HG03460 (cell line): ENCODE measurements at regions not wholly inside any gene's neighbourhood (a gene's known extent, or its start where the extent isn't known, plus 50 kb on each side); places are given as distances from the start of the nearest gene placed in this dataset.

Experiments used
- ATAC-seq: cut with Tn5 transposase; IDR thresholded peaks from one replicate; pipeline ENCODE4 v1.9.1; 2021; ENCODE audit not compliant: unreplicated experiment

DNA sequence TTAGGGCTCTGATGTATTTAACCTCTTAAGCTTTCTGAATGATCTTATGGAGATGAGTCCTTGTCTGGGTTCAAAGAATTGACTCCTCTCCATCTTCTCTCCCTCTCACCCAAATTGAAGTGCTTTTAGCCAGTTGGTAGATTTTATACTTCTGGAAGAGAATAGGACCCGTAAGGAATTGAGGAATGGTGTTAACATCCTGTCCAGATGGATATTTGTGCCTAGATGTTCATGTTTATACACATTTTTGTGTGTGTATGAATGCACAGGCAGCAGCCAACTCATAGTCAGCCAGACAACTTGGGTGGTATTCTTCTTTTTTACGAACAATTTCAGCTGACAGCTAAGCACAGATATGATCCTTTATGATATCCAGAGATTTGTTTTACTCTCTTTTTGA lies 449.6 kb upstream of the RGS6 start:
- no peak for ATAC-seq

DNA sequence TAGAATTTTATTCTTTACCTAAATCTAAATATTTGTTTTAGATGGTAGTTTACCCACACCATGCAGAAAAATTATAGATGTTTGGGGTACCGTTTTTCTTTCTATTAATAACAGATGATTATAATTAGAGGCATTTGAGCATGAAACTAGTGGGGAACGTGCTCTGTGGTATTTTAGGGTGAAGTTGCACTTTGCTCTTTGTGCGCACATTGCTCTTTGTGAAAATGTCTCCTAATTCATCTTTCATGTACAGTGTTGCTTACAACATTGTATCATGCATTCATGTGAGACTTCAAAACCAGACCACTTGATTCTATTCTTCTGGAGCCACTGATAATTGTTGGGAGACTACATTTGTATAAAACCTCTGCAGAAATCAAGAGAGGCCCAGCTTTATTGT lies 449.1 kb upstream of the RGS6 start:
- no peak for ATAC-seq

DNA sequence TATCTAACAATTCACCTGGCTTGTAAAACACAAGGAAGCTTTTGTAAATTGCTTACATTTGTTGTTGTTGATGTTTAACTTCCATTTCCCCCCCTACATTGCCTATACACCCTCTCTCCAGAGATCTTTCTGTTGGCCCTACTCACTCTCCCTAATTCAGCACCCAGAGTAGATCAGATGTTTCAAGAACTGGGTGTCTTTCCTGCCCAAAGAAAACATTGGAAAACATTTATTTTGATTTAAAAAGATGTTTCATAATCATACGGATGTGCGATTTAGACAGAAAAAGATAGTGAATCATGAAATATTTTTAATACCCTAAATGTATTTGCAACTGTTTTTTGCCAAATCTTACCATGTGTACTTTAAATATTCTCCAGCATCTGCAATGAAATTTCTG lies 446.4 kb upstream of the RGS6 start:
- ATAC-seq: no peak

DNA sequence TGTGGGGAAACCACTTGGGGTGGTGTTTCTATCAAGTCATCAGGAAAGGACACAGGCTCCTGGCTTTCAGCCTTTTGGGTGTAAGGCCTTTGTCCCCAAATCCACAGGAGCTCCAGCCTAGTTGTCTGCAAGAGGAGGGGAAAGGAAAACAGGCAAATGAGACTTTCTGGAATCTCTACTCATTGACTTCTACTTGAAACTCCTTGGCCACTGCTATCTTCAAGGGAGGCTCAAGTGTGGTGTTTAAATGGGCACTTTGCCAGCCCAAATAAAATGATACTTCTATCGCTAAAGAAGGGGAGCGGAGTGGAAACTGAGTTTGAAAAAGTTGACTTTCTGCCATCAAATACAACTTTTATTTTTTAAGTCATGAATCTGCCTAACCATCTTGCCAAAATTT lies 445.9 kb upstream of the RGS6 start:
- no peak for ATAC-seq

DNA sequence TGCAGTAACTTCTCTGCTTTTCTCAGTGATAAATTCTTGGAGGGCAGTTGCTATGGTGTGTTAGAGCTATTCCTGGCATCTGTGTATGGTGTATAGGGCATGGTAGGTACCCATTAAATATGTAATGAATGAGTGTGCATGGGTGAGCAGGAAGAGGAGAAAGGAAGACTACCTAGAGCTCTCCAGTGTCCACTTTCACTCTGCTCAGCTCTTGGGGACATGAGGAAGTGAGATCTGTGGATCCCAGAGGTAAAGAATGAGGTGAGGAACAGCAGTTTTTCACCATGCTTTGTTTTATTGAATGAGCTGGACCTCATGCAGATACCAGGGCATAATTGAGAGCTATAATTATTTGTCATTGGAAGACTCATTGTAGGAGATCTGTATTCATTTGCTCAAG lies 444.8 kb upstream of the RGS6 start:
- ATAC-seq: peak; percentile 62

DNA sequence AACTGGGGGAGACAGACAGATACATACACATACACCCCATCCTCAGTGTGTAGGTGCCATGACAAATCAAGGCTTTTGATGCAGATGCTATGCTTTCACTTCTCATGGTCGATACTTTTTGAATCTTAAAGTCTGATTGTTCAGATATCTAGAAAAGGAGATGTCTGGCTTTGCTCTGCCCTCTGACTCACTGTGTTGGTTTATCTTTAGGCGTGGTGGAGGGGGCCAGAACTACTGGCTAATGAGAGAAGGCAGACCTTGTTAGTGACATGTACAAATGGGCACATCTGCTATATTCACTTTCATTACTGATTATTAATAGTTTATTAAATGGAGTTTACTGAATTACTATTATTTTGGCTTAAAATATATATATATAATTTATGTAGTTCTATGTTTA lies 444.3 kb upstream of the RGS6 start:
- ATAC-seq: no peak

DNA sequence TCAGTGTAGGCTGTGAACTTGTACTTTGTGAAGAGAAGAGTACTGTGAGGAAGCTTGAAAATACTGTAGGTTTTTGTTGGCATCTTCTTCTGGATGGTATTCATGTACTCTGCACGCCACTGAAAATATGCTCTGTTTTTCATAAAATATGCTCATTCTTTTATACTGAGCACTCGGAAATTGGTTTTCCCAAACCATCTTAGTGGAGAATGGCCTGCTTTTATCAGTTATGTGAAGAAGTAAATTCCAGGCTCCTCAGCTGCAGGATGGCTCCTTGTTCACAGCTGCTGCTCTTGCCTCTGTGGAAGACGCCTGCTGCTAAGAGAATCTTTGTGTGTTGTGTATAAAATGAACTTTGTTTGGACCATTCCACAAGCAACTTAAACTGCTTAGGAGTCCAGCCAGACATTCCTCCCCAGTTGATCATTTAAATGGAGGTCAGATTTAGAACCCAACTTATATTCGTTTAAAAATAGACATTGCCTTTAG lies 443.5 kb upstream of the RGS6 start:
- ATAC-seq: no peak

DNA sequence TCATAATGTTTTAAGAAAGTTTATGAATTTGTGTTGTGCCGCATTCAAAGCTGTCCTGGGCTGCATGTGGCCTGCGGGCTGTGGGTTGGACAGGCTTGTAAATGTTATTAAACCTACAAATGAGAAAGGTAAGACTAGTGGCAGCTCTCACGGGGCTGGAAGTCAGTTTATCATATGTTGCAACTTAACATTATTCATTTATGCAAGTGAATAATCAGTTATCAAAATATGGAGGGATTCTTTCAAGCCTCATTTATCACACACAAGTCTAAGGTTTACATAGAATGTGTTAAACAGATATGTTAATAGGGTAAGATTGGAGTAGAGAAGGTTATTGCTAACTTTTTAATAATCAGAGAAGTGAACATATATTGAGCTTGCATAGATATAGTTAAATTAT lies 442.5 kb upstream of the RGS6 start:
- no peak for ATAC-seq

DNA sequence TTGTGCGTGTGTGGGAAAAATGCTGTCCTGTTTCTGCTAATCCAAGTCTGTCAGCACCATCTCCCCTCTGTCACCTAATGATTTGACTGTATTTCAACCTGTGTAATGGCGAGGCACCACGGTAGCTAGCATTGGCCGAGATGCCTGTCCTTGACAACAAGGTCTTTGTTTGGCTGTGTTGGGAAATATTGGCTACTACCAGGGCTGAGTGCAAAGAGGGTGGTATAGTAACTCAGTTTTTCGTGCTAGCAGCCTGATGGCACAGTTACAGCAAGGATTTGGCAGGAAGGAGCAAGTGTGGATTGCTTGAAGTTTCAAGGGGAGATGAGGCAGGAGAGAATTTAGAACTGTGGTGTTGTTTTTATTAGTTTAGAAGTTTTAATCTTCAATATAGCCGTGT lies 440.3 kb upstream of the RGS6 start:
- no peak for ATAC-seq

DNA sequence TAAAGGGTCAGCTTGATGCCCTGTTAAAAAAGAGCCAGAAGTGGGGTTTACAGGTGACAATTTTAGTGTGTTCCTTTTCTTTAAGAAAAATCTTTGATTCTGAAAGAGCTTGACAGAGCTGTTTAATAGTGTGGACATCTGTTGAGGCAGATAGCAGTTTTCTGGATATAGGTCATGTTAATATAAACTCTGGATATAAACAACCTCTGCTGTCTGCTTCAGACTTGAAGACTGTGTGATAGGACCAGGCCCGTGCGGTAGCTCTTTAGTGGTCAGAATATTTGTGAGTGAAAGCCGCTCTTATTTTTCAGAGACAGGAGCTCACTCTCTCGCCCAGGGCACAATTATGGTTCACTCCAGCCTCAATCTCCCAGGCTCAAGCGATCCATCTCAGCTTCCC lies 439.9 kb upstream of the RGS6 start:
- ATAC-seq: no peak

DNA sequence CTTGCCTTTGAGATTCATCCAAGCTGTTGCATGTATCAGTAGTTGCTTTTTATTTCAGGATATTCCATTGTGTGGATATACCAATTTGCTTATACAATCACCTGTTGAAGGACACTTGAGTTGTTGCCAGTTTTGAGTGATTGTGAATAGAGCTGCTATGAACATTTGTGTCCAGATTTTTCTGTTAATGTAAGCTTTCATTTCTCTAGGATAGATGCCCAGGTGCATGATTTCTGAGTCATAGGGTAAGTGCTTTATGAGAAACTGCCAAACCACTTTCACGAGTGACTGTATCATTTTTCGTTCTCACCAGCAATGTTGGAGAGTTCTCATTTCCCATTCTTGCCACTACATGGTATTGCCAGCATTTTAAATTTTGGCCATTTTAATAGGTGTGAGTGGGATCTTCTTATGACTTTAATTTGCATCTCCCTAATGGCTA lies 434.6 kb upstream of the RGS6 start:
- peak; percentile 83 for ATAC-seq

DNA sequence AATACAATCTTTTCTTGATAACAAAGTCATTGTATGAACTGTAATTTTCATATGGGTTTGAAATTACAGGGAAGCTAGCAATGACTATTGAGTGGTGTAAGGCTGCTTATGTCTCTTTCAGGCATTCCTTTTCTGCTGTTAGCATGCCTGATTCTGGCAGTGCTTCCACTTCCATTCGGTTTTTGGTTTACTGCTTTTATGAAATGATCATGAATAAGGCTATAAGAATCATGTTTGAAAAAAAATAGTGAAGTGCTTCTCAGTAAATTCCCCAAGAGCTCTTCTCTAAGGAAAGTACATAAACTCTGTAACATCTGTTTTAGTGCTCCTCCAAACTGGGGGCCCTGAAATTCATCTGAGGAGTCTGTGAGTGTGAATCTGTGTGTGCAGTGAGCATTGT lies 434.0 kb upstream of the RGS6 start:
- peak; percentile 25 for ATAC-seq

DNA sequence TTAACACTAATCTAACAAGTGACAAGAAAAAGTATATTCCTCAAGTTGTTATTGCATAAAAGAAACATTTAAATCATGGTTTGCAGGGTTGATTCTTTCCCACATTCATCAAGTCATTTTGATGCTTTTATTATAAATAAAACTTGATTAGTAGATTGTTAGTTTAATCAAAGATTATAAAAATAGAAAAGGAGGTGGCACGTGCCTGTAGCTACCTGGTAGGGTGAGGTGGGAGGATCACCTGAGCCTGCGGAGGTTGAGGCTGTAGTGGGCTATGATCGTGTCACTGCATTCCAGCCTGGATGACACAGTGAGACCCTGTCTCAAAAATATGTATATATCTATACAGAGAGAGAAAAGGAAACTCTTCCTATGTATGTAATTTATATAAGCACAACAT lies 433.2 kb upstream of the RGS6 start:
- no peak for ATAC-seq

DNA sequence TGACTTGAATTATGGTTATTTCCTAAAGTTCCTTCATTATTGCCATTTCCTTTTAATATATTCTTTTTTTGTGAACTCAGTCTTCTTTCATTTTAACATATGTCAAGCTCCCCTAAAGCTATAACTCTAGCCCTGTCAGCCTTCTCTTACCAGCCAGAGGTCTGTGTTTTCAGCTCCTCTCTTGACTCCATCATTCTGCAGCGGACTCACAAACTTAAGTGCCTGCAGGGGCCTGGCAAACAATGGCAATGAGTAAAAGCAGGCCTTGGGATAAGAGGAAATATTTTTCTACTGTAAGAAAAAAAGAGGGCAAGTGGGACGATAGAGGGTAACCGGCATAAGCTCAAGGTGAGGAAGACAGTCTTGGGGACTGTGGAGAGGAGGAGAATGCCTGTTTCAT lies 424.5 kb upstream of the RGS6 start:
- no peak for ATAC-seq

DNA sequence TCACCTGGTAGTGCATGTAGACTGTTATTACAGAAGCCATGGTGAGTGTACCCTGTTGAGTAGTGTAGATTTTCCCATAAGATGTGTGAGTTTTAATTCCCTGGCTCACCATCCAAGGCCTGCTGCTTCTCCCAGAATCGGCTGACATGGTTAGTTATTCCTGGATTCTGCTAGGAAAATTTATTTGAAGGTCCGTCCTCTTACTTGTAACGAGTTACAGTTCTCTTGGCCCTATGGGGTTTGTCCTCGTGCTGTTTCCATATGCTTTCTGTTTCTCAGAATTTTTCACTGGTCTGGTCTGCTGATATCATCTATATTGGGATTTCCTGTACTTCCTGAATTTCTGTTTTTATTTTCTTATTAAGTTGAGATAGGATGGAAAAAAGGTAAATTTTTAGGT lies 423.3 kb upstream of the RGS6 start:
- no peak for ATAC-seq

DNA sequence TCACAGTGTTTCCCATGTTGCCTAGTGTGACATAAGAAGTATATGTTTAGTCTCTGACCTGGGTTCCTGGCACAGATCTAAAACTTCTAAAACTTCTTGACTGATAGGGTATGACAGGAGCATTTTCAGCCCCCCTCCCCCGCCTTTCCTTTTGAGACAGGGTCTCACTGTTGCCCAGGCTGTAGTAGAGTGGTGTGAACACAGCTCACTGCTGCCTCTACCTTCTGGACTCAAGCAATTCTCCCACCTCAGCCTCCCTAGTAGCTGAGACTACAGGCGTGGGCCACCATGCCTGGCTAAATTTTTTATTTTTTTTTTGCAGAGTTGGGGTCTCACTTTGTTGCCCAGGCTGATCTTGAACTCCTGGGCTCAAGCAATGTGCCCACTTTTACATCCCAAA lies 421.1 kb upstream of the RGS6 start:
- no peak for ATAC-seq

DNA sequence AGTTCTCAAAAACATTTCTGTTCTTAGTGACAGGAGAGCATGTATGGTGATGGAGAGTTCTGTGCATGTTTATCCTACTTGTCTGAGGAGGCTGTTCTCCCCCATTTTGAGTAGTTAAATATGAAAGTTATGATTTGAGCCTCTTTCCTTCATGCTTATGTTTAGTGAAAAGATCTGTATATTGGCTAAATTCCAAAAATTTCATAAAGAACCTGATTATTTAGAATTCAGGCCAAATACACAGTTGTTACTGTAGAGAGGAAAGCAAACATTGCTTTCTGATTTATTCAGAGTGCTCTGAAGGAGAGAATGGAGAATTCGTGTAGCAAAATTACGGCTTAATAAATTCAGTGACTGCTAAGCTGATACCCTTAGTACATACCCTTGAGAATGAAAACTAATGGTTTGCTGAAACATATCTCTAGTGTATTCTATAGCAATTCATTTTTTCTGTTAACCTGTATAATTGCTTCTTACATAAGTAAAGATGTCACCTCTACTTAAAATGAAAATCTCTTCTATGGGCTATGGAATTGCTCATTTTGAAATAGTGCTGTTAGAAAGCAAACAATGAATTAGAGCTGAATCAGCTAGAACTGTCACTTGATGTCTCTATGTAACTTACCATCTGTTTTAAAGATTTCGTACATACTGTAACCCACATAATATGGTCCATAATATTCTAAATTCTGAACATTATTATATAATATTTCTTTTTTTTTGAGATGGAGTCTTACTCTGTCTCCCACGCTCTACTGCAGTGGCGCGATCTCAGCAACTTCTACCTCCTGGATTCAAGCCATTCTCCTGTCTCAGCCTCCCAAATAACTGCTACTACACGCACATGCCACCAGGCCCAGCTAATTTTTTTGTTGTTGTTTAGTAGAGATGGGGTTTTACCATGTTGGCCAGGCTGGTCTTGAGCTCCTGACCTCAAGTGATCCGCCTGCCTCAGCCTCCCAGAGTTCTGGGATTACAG lies 417.0 kb upstream of the RGS6 start:
- no peak for ATAC-seq

DNA sequence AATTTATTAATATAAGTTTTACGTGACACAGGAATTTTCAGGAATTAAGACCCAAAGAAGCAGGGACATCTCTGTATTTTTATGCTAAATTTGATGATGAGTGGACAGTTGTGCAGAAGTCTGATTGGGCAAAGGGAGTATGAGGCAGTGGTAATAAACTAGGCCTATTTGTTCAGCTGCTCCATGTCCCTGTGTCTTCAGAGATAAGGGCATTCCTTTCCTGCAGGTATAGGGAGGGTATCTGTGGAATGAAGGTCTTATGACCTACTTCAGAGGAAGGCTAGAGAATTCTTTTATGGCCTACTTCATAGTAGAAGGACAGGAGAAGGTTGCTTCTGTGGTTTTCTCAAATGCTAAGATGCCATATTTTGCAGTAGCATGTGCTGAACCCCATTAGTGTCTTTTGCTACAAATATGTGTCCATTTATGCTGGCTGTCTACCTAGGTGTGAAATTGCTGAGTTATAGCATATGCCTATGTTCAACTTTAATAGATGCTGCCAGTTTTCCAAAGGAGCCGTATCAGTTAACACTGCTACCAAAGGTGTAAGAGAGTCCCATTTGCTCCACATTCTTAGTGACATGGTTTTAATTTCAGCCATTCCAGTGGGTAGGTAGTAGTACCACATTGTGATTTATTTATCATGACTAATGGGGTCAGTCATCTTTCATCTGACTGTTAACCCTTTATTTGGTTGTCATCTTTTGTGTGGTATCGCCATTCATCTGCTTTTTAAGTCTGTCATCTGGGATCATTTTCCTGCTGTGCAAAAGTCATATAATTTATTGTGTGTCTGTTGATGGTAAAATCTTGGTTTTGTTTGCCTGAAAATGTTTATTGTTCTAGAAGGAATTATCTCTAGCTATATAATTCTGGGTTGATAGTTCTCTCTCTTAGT lies 410.7 kb upstream of the RGS6 start:
- ATAC-seq: no peak

DNA sequence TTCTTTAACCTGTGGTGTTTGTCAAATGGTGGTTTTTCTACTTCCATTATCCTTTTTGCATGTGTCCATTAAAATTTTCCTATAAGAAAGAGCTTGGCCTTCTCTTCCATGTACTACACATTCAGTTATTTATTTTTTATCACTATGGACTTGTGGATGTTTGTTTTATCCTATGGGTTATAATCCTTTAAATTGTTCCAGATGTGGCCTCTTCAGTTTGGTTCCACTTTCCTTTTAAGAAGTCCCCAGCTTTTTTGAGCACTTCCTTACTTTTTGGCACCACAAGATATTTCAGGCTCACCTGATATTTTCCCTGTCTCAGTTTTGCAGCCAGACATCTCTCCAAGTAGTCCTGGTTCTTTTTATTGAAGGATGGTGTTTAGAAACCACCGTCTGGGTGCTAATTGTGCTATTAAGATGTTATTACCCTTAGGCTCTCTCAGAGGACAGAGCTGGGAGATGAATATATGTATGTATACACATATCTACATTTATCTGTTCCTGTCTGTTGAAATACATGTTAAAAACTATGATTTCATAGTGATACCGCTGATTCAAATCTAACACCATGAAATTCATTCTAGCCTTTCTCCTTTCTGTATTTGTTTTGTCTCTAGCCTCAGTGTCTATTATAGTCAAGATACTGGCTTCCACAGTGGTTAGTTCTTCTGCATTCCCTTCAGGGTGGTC lies 408.5 kb upstream of the RGS6 start:
- ATAC-seq: peak; percentile 63

DNA sequence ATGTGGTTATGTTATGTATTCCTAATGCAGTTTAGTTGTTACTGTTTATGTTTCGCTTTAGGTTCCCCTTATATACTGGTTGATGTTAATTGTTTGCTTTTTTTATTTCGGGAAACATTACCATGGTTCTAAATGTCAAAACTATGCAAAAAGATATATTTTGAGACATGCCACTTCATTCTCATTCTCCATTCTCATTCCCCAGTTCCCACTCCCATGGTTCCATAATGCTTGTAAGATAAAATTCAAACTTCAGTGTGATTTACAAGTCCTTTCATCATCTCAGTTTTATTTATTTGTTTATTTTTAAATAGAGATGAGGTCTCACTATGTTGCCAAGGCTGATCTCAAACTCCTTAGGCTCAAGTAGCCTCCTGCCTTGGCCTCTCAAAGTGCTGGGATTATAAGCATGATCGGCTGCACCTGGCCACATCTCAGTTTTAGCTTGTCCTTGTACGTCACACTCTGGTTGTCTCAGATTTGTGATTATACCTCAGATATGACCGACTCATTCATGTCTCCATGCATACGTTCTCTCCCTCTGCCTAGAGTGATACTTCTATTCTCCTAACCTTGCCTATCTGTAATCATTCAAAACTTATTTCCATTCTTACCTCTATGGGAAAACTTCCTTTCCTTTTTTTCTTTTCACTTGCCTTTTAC lies 407.8 kb upstream of the RGS6 start:
- ATAC-seq: peak; percentile 57
